Neural progenitor cell (in vitro differentiated cells): ENCODE measurements at regions not wholly inside any gene's neighbourhood (a gene's known extent, or its start where the extent isn't known, plus 50 kb on each side); places are given as distances from the start of the nearest gene placed in this dataset.

ENCODE experiments used
- EZH2 ChIP-seq: fragments of 200-600 bp; sonication (generic); IDR thresholded peaks from 2 replicates; pipeline ENCODE4 v1.6.1; 2017; ENCODE audit warnings: antibody characterized with exemption, mild to moderate bottlenecking, moderate library complexity
- EZH2phosphoT487 ChIP-seq: fragments of 200-600 bp; sonication (generic); IDR thresholded peaks from 2 replicates; pipeline ENCODE4 v1.6.1; 2017; ENCODE audit warnings: antibody characterized with exemption
- TF ChIP-seq, protein P1 (sequence below): fragments of 200-600 bp; sonication (generic); IDR thresholded peaks from 2 replicates; pipeline ENCODE4 v1.5.1; 2017; ENCODE audit warnings: antibody characterized with exemption, mild to moderate bottlenecking

DNA sequence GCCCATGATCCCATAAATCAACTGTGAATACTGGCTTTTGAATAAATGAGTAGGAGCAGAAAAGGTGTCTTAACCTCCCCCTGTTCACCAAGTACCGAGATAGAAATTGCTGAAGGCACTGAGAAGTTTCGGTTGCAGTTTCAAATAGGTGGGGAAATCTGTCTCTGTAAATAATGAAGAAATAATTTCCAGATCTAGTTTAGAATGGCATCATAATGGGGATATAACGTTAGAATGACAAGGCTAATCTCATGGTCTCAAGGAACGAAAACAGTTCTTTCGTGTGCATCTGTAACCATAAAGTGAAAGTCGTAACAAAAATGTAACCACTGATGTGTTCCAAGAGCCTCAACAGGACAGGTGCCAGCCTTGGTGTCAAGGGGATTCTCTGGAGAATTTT lies 49.9 kb upstream of the TMEM18 start:
- TF ChIP-seq, protein P1, sequence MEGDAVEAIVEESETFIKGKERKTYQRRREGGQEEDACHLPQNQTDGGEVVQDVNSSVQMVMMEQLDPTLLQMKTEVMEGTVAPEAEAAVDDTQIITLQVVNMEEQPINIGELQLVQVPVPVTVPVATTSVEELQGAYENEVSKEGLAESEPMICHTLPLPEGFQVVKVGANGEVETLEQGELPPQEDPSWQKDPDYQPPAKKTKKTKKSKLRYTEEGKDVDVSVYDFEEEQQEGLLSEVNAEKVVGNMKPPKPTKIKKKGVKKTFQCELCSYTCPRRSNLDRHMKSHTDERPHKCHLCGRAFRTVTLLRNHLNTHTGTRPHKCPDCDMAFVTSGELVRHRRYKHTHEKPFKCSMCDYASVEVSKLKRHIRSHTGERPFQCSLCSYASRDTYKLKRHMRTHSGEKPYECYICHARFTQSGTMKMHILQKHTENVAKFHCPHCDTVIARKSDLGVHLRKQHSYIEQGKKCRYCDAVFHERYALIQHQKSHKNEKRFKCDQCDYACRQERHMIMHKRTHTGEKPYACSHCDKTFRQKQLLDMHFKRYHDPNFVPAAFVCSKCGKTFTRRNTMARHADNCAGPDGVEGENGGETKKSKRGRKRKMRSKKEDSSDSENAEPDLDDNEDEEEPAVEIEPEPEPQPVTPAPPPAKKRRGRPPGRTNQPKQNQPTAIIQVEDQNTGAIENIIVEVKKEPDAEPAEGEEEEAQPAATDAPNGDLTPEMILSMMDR = no peak
- TF ChIP-seq EZH2 (no peak), EZH2phosphoT487 (no peak)
